ENCODE measurements at regions not wholly inside any gene's neighbourhood (a gene's known extent, or its start where the extent isn't known, plus 50 kb on each side); places are given as distances from the start of the nearest gene placed in this dataset.

DNA sequence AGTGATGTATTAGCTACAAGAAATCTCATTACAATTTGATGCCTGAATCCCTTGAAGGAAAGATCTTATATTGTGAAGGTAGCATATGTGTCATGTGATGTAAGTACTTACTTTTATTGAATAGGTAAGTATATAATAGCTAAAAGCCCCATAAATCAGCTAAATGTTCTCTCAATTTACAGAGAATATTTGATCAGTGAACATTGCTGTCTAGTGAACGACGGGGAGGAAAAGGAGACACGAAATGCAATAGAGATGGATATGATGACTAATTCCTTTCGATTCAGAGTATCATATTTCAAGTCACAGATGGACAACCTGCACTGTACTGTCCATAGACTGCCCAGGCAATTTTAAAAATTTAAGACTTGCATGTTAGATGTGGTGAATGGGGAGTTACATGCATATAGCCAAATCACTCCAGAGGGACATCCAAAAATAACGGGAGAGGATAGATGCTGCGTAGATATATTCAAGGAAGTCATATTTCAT lies 462.1 kb upstream of the CDIN1 start:
- TF ChIP-seq, protein P1, sequence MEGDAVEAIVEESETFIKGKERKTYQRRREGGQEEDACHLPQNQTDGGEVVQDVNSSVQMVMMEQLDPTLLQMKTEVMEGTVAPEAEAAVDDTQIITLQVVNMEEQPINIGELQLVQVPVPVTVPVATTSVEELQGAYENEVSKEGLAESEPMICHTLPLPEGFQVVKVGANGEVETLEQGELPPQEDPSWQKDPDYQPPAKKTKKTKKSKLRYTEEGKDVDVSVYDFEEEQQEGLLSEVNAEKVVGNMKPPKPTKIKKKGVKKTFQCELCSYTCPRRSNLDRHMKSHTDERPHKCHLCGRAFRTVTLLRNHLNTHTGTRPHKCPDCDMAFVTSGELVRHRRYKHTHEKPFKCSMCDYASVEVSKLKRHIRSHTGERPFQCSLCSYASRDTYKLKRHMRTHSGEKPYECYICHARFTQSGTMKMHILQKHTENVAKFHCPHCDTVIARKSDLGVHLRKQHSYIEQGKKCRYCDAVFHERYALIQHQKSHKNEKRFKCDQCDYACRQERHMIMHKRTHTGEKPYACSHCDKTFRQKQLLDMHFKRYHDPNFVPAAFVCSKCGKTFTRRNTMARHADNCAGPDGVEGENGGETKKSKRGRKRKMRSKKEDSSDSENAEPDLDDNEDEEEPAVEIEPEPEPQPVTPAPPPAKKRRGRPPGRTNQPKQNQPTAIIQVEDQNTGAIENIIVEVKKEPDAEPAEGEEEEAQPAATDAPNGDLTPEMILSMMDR (IDR thresholded peaks at IDR 0.05; ENCODE audit: low read depth, low read length): no peak
- DNase-seq (ENCODE audit: extremely low read depth, low read depth): no peak

DNA sequence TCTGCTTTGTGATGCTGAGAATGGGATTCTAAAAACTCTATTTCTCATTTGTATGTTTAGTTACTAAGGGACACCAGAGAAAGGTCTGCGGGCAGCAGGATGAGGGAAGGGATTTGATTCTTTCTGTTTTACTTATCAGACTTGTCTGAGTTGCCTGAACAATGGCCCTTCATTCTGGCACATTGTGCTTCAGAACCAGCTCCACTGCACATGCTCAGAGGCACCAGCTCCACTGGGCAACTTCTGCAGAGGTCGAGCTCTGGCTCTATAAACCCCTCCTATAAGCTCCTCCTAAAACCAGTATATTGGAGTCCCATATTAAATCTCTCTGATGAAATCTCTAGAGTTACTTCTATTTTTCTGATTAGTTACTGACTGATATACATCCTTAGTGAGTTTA lies 453.2 kb upstream of the CDIN1 start:
- DNase-seq (ENCODE audit: extremely low read depth, low read depth): no peak
- TF ChIP-seq, protein P1 (IDR thresholded peaks at IDR 0.05; ENCODE audit: low read depth, low read length): no peak

DNA sequence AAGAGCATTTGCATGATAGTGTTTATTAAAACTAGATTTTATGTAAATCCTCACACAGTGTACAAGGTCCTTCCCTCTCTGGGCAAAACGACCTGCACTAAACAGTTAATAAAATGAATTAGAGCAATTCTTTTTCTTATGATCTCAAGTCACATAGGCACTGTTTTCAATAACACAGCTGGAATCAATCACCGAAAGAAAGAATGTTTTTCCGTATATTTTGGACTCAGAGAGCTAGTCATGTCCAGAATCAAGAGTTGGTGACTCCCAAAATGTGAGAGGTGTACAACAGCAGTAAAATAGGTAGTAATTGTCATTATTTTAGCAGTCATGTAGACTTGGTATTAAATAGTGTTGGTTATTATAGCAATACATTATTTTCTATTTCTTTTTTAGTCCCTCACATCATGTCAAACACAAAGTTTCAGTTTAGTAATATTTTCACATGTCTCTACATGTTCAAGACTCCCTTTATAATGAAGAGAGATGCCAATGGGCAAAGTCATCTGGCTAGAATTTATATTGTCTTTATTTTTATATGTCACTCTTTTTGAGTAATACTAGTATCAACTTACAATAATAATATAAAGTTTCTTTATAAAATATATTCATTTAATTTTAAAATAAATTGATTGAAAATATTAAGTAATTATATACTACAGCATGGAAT lies 448.6 kb upstream of the CDIN1 start:
- no peak for DNase-seq (ENCODE audit: extremely low read depth, low read depth)
- TF ChIP-seq, protein P1 (IDR thresholded peaks at IDR 0.05; ENCODE audit: low read depth, low read length): no peak

DNA sequence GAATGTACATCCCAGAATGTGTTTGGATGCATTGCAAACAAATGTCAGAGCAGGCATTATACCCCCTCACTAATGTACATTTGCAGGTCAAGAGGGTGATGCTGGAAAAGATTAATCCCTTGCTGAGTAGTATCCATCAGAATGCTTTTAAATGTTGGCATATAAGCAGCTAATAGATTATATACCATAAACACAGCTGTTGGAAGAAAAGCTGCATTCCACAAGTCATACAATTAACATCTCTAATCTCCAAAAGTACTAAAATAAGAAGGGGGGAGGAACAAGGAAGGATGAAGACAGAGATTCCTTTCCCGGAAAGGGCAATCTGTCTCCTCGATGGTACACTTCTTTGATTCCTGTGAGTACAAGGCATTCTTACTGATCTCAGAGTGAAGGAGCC lies 445.7 kb upstream of the CDIN1 start:
- DNase-seq (ENCODE audit: extremely low read depth, low read depth): no peak
- TF ChIP-seq, protein P1 (IDR thresholded peaks at IDR 0.05; ENCODE audit: low read depth, low read length): no peak

DNA sequence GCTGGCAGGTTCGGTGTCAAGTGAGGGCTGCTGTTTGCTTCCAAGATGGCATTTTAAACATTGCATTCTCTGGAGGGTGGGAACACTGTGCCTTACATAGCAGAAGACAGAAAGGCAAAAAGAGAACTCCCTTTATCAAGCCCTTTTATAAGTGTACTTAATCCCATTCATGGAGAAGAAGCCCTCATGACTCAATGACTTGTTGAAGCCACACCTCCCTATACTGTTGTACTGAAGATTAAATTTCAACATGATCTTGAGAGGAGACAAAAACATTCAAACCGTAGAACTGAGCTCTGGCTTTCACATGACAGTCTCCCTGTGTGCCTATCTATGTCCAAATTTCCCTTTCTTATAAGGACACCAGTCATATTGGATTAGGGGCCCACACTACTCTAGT lies 443.4 kb upstream of the CDIN1 start:
- TF ChIP-seq, protein P1 (IDR thresholded peaks at IDR 0.05; ENCODE audit: low read depth, low read length): no peak
- no peak for DNase-seq (ENCODE audit: extremely low read depth, low read depth)

DNA sequence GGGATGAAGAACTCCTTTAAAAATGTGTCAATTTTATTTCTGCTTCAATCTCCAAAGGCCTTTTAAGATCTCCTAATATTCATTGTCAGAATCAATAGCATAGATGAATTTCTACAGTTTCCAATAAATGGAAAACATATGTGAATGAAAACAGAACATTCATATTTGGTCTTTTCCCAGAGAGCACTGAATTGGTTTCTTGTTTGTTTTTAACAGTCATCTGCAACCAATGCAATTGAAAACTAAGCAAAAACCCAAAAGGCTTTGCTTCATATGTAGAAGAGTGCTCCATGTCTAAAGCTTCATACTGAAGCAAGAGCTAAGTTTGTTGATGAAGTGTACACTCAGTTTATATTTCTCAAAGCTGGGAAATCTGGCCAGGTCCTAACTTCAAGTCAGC lies 426.5 kb upstream of the CDIN1 start:
- TF ChIP-seq, protein P1 (IDR thresholded peaks at IDR 0.05; ENCODE audit: low read depth, low read length): no peak
- no peak for DNase-seq (ENCODE audit: extremely low read depth, low read depth)

DNA sequence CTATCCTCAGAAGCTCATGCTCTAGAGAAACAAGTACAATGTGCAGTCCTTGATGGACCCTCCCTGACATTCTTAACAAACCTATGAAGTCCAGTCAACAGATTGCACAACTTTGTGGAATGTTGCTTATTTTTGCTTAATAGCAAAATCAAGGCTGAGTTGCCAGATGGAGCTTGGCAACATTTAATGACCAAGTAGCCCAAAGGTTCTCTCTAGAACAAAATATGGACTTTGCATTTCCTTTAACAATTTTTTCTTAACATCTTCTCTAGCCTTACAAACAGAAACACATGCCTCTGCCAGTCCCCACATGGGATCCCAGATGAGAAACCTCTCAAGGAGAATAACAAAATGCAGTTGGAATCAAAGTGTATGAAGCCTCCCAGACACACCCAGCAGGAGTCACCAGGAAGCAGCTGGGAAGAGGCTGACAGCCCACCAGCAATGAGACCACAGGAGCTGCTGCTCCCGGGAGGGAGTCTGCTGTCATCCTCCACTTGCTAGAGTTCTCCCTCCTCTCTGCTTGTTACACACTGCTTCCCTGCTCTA lies 422.5 kb upstream of the CDIN1 start:
- no peak for DNase-seq (ENCODE audit: extremely low read depth, low read depth)
- TF ChIP-seq, protein P1 (IDR thresholded peaks at IDR 0.05; ENCODE audit: low read depth, low read length): no peak
